HFF-Myc (cell line): ENCODE measurements at regions not wholly inside any gene's neighbourhood (a gene's known extent, or its start where the extent isn't known, plus 50 kb on each side); places are given as distances from the start of the nearest gene placed in this dataset.
"Not testable (repeated sequence)": the region's sequence is repeated elsewhere in the genome, so short reads cannot be mapped to it uniquely, and the experiment has no call there.

Source experiments
- DNase-seq: peaks from one replicate; pipeline ENCODE4 v3.0.0-alpha.2; 2011; ENCODE audit warnings: low read depth; ENCODE audit errors: extremely low read depth
- H3K4me3 ChIP-seq: replicated peaks from 2 replicates; pipeline ENCODE4 v1.5.1; 2011; ENCODE audit warnings: low read depth, mild to moderate bottlenecking, control low read depth, low read length

GRCh38 chr1:149267287-149267686 lies 163.9 kb upstream of the NBPF9 start:
- DNase-seq, H3K4me3 ChIP-seq: not testable (repeated sequence)

DNA sequence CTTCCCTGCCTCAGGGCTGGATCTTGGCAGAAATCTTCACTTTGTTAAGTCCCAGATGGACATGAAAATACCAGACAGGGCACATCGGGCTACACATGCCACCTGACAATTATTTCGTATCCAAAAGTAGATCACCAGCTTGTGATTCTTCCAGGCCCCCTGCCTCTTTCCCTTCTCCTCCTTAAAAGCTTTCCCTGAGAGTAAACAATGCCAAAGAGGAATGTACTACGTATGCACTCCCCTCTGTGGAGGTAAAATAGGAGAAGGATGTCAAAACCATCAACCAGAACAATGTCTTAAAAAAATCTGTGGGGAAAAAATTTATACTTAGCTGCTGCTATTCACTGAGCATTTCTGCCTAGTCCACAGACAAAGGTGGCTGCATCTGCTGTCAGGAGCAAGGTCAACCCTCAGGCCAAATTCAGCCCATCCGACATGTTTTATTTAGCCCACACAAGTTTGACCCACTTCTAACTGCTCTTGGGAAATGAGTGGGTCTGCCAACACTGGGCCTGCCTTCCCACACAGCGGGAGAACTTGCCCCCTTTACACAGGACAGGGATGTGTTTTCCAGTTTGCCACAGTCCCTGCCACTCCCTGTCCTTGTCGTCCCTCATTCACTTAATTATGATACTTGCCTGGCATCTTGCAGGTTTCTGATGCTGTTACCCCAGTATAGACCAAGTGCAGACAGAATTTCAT lies 165.8 kb upstream of the NBPF9 start:
- not testable (repeated sequence) for DNase-seq, H3K4me3 ChIP-seq

- not testable (repeated sequence) for DNase-seq, H3K4me3 ChIP-seq
These were observed 166.5 kb upstream of the NBPF9 start for GRCh38 chr1:149269833-149270232.

- not testable (repeated sequence) for DNase-seq, H3K4me3 ChIP-seq
These were observed 171.1 kb upstream of the NBPF9 start for GRCh38 chr1:149274493-149274892.

- H3K4me3 ChIP-seq, DNase-seq: not testable (repeated sequence)
These were observed 172.5 kb upstream of the NBPF9 start for GRCh38 chr1:149275802-149276201.

DNA sequence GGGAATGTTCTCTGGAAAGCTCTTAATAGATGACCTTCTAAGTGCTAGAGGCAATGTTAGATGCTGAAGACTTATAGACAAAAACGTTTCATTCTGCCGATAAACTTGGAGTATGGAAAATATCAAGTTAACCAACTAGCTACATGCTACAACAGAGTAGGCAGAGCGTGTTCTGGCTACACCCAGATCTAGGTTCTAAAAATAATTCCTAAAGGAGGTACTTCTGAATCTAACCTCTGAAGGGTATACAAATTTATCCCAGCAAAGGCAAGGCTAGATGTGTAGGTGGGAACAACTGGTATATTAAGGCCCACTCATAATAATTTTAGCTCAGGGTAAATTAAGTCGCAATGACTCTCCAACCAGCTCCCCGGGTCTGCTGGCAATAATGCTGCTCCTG lies 173.1 kb upstream of the NBPF9 start:
- H3K4me3 ChIP-seq, DNase-seq: not testable (repeated sequence)

GRCh38 chr1:149278156-149278555 lies 174.8 kb upstream of the NBPF9 start:
- DNase-seq, H3K4me3 ChIP-seq: not testable (repeated sequence)

GRCh38 chr1:149279015-149279414 lies 175.7 kb upstream of the NBPF9 start:
- H3K4me3 ChIP-seq, DNase-seq: not testable (repeated sequence)

- DNase-seq, H3K4me3 ChIP-seq: not testable (repeated sequence)
These were observed 176.2 kb upstream of the NBPF9 start for GRCh38 chr1:149279512-149279911.

- not testable (repeated sequence) for DNase-seq, H3K4me3 ChIP-seq
These were observed 181.4 kb upstream of the NBPF9 start for GRCh38 chr1:149284773-149285172.

- DNase-seq, H3K4me3 ChIP-seq: not testable (repeated sequence)
These were observed 181.9 kb upstream of the NBPF9 start for GRCh38 chr1:149285205-149285604.

- H3K4me3 ChIP-seq, result not testable (repeated sequence)
These were observed 182.3 kb upstream of the NBPF9 start for GRCh38 chr1:149285638-149286037.

GRCh38 chr1:149288580-149288979 lies 185.2 kb upstream of the NBPF9 start:
- DNase-seq, H3K4me3 ChIP-seq: not testable (repeated sequence)

More at GRCh38 chr1:149285638-149286037, 182.3 kb upstream of the NBPF9 start:
- DNase-seq, result not testable (repeated sequence)

- not testable (repeated sequence) for H3K4me3 ChIP-seq, DNase-seq
These were observed 174.2 kb upstream of the NBPF19 start for GRCh38 chr1:149300478-149301218.

DNA sequence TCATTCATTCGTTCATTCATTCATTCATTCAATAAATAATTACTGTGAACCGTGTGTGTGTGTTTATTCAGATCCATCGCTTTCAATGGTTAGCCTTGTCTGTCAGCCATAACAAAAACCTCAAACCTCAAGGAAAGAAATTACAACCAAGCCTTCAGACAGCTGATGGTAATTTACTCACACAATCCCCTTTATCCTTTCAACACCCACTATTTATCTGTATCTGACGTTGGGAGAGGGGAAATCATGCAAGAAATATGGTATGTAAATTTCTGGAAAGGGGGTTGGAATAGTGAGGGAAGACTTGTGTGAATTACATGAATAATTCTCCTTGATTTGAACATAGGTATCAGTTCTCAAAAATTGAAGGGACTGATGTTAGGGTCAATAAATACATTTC lies 173.6 kb upstream of the NBPF19 start:
- H3K4me3 ChIP-seq, DNase-seq: not testable (repeated sequence)

DNA sequence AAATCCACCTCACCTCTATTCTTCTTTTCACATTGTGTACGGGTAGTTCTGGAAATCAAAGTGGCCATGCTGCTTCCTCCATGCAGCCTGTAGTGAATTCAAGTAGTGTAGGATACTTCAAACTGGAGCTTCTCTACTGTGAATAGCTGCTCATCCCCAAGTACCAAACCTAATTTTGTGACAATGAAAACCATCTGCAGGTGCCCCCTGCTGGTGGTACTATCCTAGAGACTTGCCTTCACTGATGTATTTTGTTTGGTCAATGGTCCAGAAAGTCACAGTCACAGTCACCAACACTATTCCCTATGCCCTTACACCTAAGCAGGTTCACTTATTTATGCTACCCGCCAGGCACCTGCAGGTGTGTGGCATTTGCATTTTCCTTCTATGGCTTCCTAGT lies 170.0 kb upstream of the NBPF19 start:
- not testable (repeated sequence) for DNase-seq, H3K4me3 ChIP-seq

GRCh38 chr1:149307640-149308039 lies 167.2 kb upstream of the NBPF19 start:
- not testable (repeated sequence) for H3K4me3 ChIP-seq, DNase-seq

DNA sequence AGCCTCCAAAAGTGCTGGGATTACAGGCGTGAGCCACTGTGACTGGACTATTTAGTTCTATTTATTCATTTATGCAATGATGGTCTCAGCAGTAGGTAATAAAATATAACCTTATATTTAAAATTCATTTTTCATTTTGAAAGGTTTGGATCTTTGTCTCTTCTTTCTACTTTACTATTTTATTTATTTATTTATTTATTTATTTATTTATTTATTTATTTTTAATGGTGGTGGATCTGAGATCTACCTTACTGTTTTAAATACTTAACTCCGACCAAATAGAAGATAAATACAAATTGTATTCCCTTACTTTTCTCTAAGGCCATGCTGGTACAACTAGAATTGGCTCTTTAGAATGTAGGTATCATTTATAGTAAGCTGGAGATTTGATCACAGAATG lies 159.9 kb upstream of the NBPF19 start:
- not testable (repeated sequence) for DNase-seq, H3K4me3 ChIP-seq

DNA sequence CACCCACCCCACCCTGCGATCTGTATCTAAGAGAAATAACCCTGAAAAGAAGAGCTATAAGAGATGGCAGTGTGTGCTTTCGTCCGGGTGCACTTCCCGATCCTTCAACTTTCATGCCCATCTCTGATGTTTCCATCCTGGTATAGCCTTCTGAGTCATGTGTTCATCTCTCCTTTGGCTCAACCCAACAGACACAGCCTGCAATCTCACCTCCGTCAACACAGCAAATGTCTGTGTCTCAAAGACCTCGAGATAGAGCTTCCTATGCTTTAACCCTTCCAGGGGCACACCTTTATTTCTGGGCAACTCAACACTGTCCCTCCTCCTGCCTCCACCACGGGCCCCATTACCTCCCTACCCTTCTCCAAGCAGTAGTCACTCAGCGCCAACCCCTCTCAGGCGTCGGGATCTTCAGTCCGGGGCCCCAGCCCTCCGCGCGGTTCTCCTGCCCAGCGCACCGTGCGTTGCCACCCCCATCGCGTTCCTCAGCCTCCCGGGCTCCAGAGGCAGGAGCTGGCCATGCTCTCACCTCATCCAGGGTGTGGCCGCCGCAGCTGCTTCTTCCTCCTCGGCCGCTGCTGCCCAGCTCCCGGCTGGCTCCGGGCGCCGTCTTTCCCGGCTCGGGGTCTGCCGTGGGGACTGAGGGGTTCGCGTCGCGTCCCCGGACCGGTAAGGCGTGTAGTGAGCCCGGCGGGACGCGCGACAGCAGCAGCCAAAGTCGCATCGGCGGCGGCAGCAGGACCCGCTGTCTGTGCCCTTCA lies 153.7 kb upstream of the NBPF19 start:
- not testable (repeated sequence) for DNase-seq, H3K4me3 ChIP-seq
